GM19438 (cell line): ENCODE measurements at regions not wholly inside any gene's neighbourhood (a gene's known extent, or its start where the extent isn't known, plus 50 kb on each side); places are given as distances from the start of the nearest gene placed in this dataset.

Source experiments
- ATAC-seq: cut with Tn5 transposase; IDR thresholded peaks from one replicate; pipeline ENCODE4 v1.9.1; 2021; ENCODE audit warnings: low read depth; ENCODE audit not compliant: unreplicated experiment

- no peak for ATAC-seq
Observed at GRCh38 chr12:115716551-115716950, 560.9 kb downstream of the MED13L start.

- no peak for ATAC-seq
Observed at GRCh38 chr12:115712676-115713075, 564.8 kb downstream of the MED13L start.

- no peak for ATAC-seq
Observed at GRCh38 chr12:115710104-115710564, 567.4 kb downstream of the MED13L start.

- ATAC-seq = no peak
Observed at GRCh38 chr12:115709540-115710011, 567.9 kb downstream of the MED13L start.

GRCh38 chr12:115708801-115709200, 568.7 kb downstream of the MED13L start:
- no peak for ATAC-seq

- ATAC-seq = no peak
Observed at GRCh38 chr12:115700896-115701465, 576.5 kb downstream of the MED13L start.

GRCh38 chr12:115700081-115700480, 577.4 kb downstream of the MED13L start:
- no peak for ATAC-seq

- ATAC-seq = no peak
Observed at GRCh38 chr12:115698257-115698656, 579.2 kb downstream of the MED13L start.

- no peak for ATAC-seq
Observed at GRCh38 chr12:115697340-115697739, 580.2 kb downstream of the MED13L start.

GRCh38 chr12:115694564-115694963, 582.9 kb downstream of the MED13L start:
- ATAC-seq = no peak

- no peak for ATAC-seq
Observed at GRCh38 chr12:115693970-115694369, 583.5 kb downstream of the MED13L start.

- no peak for ATAC-seq
Observed at GRCh38 chr12:115691123-115691522, 586.4 kb downstream of the MED13L start.

GRCh38 chr12:115687094-115687493, 590.4 kb downstream of the MED13L start:
- ATAC-seq = no peak

GRCh38 chr12:115683240-115683780, 594.2 kb downstream of the MED13L start:
- no peak for ATAC-seq

- no peak for ATAC-seq
Observed at GRCh38 chr12:115680967-115681366, 596.5 kb downstream of the MED13L start.

GRCh38 chr12:115672506-115673080, 604.9 kb downstream of the MED13L start:
- no peak for ATAC-seq

- ATAC-seq = no peak
Observed at GRCh38 chr12:115672086-115672485, 605.4 kb downstream of the MED13L start.

- no peak for ATAC-seq
Observed at GRCh38 chr12:115670869-115671268, 606.6 kb downstream of the MED13L start.

- no peak for ATAC-seq
Observed at GRCh38 chr12:115667116-115667515, 610.4 kb downstream of the MED13L start.

- no peak for ATAC-seq
Observed at GRCh38 chr12:115666168-115666567, 611.3 kb downstream of the MED13L start.

- ATAC-seq = no peak
Observed at GRCh38 chr12:115661112-115661511, 616.4 kb downstream of the MED13L start.

GRCh38 chr12:115660211-115660805, 617.2 kb downstream of the MED13L start:
- no peak for ATAC-seq
